ENCODE measurements at regions not wholly inside any gene's neighbourhood (a gene's known extent, or its start where the extent isn't known, plus 50 kb on each side); places are given as distances from the start of the nearest gene placed in this dataset.

DNA sequence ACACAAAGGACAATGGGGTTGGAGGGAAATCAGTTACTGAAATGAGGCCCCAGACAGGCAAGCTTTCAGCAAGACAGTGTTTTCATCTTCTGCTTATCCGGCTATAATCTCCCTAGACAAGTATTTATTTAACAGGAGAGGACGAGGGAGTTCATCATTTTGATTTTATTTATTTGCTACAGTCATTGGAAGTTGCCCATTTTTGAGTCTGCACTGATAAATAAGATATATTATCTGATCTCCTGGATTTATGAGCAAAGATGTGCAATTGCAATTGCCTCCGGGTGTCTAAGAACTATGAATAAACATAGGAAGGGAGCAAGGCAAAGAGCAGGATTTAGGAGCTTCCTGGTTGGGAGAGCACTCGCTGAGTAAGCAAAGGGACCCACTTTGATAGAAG is 263.2 kb upstream of the EDA2R start:
- DNase-seq (ENCODE audit: low spot score in 2 of 2): no peak
- no peak overlapping the region for H3K4me3 ChIP-seq (ENCODE audit: low read depth, poor library complexity, severe bottlenecking)
- TF ChIP-seq POLR2A (IDR thresholded peaks at IDR 0.05) (no peak), CTCF (IDR thresholded peaks at IDR 0.05) (no peak)
- WGBS, 2 donors: 47 to 48% methylated on average over 4 of the region's 4 CpGs
- intact Hi-C loops (cut with DNase I; ENCODE audit: low total_unique reads): no loop called here

DNA sequence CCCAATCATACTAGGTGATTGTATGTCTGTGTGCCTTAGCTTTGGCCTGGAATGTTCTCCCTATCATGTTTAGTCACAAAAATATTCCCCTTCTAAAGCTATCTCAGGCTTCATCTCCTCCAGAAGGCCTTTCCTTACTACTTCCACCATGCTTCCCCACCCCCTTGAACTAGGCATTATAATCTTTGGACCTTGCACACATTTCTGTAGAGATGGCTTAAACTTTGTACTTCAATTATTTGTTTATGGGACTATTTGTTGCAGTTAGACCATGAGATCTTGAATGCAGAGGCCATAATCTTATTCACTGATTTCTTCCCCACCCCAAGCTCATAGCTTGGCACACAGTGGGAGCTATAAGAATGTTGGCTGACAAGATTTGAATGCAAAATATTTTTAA is 262.0 kb upstream of the EDA2R start:
- no peak for DNase-seq (ENCODE audit: low spot score in 2 of 2)
- TF ChIP-seq POLR2A (IDR thresholded peaks at IDR 0.05) (no peak), CTCF (IDR thresholded peaks at IDR 0.05) (no peak)
- intact Hi-C loops (cut with DNase I; ENCODE audit: low total_unique reads): no loop called here
- no peak overlapping the region for H3K4me3 ChIP-seq (ENCODE audit: low read depth, poor library complexity, severe bottlenecking)

DNA sequence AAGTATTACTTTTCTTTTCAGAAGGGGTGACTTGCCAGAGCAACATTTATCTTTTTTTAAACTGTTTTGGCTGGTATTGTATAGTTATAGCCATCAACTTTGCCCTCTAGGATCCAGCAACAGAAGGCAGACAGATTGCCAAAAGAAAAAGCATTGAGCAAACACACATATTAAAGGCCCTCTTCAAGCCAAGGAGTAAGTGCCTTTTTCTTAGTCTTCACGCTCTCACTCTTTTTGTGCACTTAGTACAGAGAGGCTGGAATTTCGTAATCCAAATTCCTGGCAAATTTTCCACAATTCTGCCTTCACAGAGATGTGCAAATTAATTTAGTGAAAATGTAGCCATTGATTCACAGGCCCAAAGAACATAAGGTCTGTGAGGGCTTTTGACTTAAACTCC is 253.1 kb upstream of the EDA2R start:
- intact Hi-C loops (cut with DNase I; ENCODE audit: low total_unique reads): no loop called here
- no peak overlapping the region for H3K4me3 ChIP-seq (ENCODE audit: low read depth, poor library complexity, severe bottlenecking)
- no peak for DNase-seq (ENCODE audit: low spot score in 2 of 2)
- TF ChIP-seq POLR2A (IDR thresholded peaks at IDR 0.05): no peak
- TF ChIP-seq CTCF (IDR thresholded peaks at IDR 0.05): no peak
- 57 to 72% methylated on average over 2 of the region's 2 CpGs for WGBS, 2 donors

DNA sequence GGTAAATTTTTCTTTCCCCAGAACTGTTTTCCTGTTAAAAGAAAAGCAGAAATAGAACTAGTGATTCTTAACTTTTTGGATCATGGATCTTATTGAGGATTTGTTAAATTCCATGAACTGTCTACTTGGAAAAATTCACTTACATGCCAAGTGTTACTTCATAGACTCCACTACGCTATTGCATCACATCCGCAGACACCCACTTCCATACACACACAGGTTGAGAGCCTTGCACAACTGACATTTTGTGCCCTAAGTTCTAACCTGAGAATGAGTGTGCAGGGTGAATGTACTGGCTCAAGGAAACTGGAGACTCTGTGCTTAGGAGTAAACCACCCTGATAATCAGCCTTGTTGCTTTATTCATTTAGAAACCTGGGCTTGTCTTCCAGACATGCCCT is 250.5 kb upstream of the EDA2R start:
- TF ChIP-seq POLR2A (IDR thresholded peaks at IDR 0.05): no peak
- no peak for DNase-seq (ENCODE audit: low spot score in 2 of 2)
- WGBS, 2 donors: 67 to 97% methylated on average over 2 of the region's 2 CpGs
- intact Hi-C loops (cut with DNase I; ENCODE audit: low total_unique reads): no loop called here
- H3K4me3 ChIP-seq (ENCODE audit: low read depth, poor library complexity, severe bottlenecking): no peak overlapping the region

DNA sequence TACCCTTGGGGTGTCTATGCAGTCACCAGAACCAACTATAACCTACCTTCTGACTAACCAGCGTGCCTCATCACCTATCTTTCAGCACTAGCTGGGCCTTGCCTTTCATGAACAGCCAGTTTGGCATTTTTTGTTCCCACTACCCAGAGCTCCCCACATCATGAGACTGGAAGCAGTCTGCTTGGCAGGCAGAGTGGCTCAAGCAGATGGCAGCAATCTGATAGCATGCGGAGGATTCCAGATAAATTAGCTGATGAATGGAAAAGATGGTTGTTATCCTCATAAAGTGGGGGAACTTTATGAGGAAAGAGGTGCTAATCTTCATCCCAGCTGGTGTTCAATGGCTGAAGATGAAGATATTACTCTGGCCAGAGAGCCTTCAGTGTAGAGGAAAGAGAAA is 243.2 kb upstream of the EDA2R start:
- no peak overlapping the region for H3K4me3 ChIP-seq (ENCODE audit: low read depth, poor library complexity, severe bottlenecking)
- 74 to 88% methylated on average over 2 of the region's 2 CpGs for WGBS, 2 donors
- DNase-seq (ENCODE audit: low spot score in 2 of 2): no peak
- intact Hi-C loops (cut with DNase I; ENCODE audit: low total_unique reads): no loop called here
- TF ChIP-seq CTCF (IDR thresholded peaks at IDR 0.05) (no peak), POLR2A (IDR thresholded peaks at IDR 0.05) (no peak)

DNA sequence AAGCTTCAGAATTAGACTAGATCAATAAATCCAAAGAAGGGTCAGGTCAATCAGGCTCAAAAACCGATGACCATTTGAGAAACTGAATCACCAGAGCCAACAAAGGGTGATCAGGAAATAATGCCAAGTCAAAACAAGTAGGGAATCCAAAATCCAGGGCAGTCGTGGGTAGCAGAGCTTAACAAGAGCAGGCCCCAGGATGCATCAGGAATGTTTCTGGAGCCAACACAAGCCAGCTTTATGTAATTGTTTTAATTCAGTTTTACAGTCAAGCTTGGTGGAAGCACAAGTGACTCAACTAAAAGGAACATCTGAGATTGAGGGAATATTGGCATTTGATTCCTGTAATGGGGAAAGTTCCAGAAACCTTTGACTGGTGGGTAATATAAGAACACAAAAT is 237.9 kb upstream of the EDA2R start:
- 17 to 42% methylated on average over 2 of the region's 2 CpGs for WGBS, 2 donors
- no peak for TF ChIP-seq CTCF (IDR thresholded peaks at IDR 0.05)
- no peak for TF ChIP-seq POLR2A (IDR thresholded peaks at IDR 0.05)
- no peak for DNase-seq (ENCODE audit: low spot score in 2 of 2)
- intact Hi-C loops (cut with DNase I; ENCODE audit: low total_unique reads): no loop called here
- H3K4me3 ChIP-seq (ENCODE audit: low read depth, poor library complexity, severe bottlenecking): no peak overlapping the region
